ENCODE measurements at regions not wholly inside any gene's neighbourhood (a gene's known extent, or its start where the extent isn't known, plus 50 kb on each side); places are given as distances from the start of the nearest gene placed in this dataset.

- DNase-seq (ENCODE audit: low read depth in 2 of 2) = no peak
Measured at GRCh38 chr6:142500250-142500786, 198.5 kb downstream of the ADGRG6 start.

- no peak for DNase-seq (ENCODE audit: low read depth in 2 of 2)
Measured at GRCh38 chr6:142501795-142502194, 200.0 kb downstream of the ADGRG6 start.

GRCh38 chr6:142507065-142507464, 205.3 kb downstream of the ADGRG6 start:
- no peak for DNase-seq (ENCODE audit: low read depth in 2 of 2)

DNA sequence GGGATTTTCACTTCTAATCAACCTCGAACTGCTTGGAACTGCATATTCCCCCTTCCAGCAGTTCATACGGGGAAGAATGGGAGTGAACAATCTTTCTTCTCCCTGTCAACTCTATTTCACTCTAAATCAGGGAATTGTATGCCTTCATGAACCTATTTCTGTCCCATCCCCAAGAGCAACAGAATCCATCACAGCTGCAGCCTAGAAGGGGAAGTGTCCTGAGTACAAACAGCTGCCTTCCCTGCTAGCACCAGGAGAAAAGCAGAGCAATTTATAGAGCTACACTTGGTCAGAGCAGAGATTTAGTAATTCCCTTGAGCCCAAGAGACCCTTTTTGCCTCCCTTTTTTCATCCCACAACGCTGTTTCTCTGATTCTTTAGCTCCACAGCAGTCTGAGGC, 208.4 kb downstream of the ADGRG6 start:
- no peak for DNase-seq (ENCODE audit: low read depth in 2 of 2)

DNA sequence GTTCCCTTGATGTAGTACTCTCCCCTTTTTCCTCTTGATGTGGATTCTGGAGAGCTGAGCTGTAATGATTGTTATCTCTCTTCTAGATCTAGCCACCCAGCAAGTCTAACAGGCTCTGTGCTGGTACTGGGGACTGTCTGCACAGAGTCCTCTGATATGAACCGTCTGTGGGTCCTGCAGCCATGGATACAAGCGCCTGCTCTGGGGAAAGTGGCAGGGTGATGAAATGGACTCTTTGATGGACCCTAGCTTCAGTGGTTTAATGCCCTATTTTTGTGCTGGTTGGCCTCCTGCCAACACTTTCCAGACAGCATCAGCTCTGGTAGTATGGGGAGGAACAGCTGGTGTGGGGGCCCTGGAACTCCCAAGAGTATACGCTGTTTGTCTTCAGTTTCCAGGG, 216.3 kb downstream of the ADGRG6 start:
- DNase-seq (ENCODE audit: low read depth in 2 of 2) = no peak

DNA sequence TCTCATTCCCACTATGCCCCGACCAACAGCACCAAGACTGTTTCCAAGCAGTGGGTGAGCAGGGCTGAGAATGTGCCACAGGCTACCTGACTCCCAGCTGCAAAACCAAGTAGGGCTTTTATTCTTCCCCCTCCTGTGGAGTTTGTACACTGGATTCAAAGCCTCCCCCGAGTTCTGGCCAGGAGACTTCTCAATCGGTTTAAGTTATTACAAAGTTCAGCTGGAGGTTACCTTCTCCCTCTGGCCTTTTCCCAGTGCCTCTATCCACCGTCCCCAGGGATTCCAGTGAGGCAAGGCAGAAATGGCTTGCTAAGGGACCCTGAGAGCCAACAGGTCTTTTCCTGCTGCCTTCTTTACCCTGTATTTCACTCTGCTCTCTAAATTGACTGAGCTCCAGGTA, 217.0 kb downstream of the ADGRG6 start:
- no peak for DNase-seq (ENCODE audit: low read depth in 2 of 2)

DNA sequence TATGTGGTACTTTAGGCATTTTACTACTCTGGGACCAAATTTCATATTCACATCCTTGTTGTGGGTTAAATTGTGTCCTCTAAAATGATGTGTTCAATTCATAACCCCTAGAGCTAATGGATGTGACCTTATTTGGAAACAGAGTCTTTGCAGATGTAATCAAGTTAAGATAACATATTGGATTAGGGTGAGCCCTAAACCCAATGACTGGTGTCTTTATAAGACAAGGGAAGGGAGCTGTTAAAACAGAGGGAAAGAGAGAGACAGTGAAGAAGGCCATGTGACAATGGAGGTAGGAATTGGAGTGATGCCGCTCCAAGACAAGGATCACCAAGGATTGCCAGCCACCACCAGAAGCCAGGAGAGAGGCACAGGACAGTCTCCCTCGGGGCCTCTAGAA, 220.0 kb downstream of the ADGRG6 start:
- DNase-seq (ENCODE audit: low read depth in 2 of 2) = no peak

GRCh38 chr6:142523515-142524375, 221.9 kb downstream of the ADGRG6 start:
- DNase-seq (ENCODE audit: low read depth in 2 of 2) = no peak

GRCh38 chr6:142530566-142530965, 228.8 kb downstream of the ADGRG6 start:
- no peak for DNase-seq (ENCODE audit: low read depth in 2 of 2)

- DNase-seq (ENCODE audit: low read depth in 2 of 2) = no peak
Measured at GRCh38 chr6:142531727-142532126, 229.9 kb downstream of the ADGRG6 start.

DNA sequence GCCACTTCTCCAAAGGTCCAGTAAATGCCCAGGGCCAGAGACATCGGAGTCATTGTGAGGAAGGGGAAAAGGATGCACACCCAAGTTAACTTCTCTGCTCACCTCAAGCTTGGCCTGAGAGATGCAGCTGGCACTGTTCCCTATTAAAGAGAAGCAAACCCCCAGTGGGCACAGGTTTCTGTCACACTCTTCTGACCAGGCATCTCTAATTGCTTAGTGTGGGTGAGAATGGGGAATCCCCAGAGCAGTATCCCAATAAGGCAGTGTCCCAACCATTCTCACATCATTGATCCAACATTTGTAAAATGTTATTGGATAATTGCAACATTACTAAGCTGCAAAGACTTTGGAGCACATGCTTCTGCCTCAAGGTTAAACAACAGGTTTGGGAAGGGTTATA, 232.3 kb downstream of the ADGRG6 start:
- no peak for DNase-seq (ENCODE audit: low read depth in 2 of 2)

GRCh38 chr6:142534484-142534883, 232.7 kb downstream of the ADGRG6 start:
- DNase-seq (ENCODE audit: low read depth in 2 of 2) = no peak

GRCh38 chr6:142537612-142538478, 236.0 kb downstream of the ADGRG6 start:
- DNase-seq (ENCODE audit: low read depth in 2 of 2) = no peak

GRCh38 chr6:142542704-142543233, 241.0 kb downstream of the ADGRG6 start:
- no peak for DNase-seq (ENCODE audit: low read depth in 2 of 2)

DNA sequence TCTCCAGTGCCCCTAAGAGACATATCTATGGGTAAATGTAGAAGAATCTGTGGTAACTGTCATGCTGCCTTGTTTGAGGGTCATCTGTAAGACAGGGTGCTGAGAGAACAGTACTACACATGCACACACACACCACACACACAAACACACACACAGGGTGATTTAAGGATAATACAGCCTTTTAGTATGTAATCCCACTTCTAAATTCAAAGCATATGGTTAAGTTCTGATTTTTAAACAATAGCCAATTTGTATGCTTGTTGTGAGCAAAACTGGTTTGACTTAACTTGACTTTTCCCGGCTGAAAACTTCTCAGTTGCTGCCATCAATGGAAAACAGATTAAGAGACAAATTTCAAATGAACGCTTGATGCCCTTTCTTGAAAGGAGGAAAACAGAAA, 241.8 kb downstream of the ADGRG6 start:
- DNase-seq (ENCODE audit: low read depth in 2 of 2) = no peak

DNA sequence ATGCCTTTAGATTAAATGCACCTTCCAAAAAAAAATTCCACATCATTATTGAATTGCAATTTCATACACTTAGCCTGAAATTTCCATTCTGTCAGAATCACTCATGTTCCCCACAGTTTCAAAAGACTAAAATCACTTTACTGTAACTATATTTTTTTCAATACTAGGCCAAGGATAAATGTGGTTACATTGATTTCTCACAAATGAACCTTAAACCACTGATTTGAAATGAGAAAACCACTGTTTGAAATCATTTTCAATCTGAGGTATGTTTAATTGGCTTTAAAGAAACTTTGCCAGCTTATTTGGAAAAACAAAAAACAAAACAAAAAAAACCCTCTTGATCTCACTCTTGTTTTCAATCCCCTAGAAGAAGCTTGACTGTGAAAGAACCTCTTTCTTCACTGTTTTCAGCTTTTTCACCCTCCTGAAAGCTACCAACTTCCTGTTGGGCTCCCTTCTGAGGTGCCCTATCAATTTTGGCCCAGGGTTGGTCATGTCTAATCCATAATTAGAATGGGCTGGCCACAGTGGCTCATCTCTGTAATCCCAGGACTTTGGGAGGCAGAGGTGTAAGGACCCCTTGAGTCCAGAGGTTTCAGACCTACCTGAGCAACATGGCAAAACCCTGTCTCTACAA, 242.5 kb downstream of the ADGRG6 start:
- no peak for DNase-seq (ENCODE audit: low read depth in 2 of 2)

DNA sequence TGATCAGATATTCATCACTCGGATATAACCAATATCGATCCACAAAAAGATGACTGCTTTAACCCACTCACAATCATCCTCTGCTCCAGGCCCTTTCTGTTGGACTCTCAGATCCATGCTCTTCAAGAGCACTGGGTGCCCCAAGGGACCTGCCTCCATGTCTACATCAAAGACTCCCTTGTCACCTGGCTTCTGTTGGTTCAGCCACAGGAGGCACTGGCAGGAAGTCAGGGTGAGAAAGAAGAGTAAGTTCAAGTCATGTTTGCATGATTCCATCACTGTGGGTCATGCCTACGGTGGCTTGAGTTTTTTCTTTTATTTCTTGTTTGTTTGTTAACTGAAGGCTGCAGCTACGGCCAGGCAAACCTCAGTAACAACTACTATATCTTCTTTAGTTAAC, 243.3 kb downstream of the ADGRG6 start:
- no peak for DNase-seq (ENCODE audit: low read depth in 2 of 2)

DNA sequence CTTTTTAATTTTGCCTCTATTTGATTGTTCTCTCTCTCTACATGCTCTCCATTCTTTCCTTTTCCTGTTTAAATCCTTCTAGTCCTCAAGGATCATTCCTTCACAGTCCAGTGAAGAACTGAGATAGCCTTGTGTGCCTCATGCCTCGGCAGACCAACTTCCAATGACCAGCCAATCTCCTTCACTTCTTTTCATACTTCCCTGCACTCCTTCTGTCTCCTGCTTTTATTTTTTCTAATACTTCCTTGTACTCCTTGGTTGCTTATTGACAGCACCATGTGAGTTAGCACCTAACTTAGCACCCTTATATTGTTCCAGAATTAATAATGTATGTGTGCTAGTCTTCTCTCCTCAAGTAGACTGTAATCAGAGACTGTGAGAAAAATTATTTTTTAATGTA, 246.8 kb downstream of the ADGRG6 start:
- DNase-seq (ENCODE audit: low read depth in 2 of 2) = no peak

GRCh38 chr6:142550310-142551063, 248.7 kb downstream of the ADGRG6 start:
- no peak for DNase-seq (ENCODE audit: low read depth in 2 of 2)

DNA sequence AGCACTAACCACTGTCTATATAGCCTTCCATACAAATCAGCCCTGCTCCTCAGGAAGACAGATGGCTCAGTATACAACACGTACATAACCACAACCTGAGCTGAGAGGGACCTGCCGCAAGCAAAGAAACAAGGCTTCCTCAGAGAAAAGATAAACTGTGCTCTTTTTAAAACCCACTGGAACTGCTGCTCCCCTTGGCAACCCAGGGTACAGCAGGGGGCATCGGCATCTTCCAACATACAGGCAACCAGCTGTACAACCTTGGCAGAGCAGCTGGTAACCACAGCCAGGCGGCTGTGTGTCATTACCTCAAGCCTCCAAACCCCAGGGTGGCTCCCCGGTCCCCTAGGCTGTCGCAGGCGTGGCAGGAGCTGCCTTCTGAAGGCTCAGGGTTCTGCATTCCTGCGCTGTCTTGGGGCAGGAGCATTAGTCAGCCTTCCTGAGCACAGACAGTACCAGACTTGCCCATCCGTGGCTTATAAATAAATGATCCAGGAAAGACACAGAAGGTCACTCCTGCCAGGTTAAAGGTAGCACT, 249.5 kb downstream of the ADGRG6 start:
- peak in 1 of 2 donors; percentile 4 for DNase-seq (ENCODE audit: low read depth in 2 of 2)

DNA sequence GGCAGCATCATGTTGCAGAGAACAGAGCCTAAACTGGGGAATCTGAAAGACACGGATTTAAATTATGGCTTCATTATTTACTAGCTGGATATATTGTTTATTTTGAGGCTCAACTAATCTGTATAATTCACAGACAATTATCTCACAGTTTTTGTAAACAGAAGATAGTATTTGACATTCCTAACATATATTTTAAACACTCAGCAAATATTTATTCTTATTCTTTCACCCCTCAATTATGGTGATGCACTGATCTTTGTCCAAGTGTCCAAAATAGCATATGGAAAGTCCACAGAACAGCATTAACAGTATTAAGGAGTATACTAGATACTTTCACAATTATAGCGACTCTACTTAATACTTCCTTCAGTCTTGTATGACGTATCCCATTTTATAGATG, 257.0 kb downstream of the ADGRG6 start:
- DNase-seq (ENCODE audit: low read depth in 2 of 2) = no peak

Measured in activated CD4-positive, alpha-beta T cell treated with anti-CD3 and anti-CD28 coated beads for 24 hours (primary cell).